ENCODE measurements at regions not wholly inside any gene's neighbourhood (a gene's known extent, or its start where the extent isn't known, plus 50 kb on each side); places are given as distances from the start of the nearest gene placed in this dataset.

GRCh38 chr4:3854661-3855060 lies 88.5 kb downstream of the ADRA2C start:
- no peak overlapping the region for H3K4me3 ChIP-seq (ENCODE audit: low read depth, low read length)
- no peak for TF ChIP-seq CTCF (IDR thresholded peaks at IDR 0.05; ENCODE audit: low read depth, low read length, missing control alignments)
- no peak for DNase-seq (ENCODE audit: low read depth)

- DNase-seq (ENCODE audit: low read depth): no peak
- TF ChIP-seq CTCF (IDR thresholded peaks at IDR 0.05; ENCODE audit: low read depth, low read length, missing control alignments): no peak
- no peak overlapping the region for H3K4me3 ChIP-seq (ENCODE audit: low read depth, low read length)
Observed at GRCh38 chr4:3855646-3856045, 89.5 kb downstream of the ADRA2C start.

- no peak for DNase-seq (ENCODE audit: low read depth)
- no peak for TF ChIP-seq CTCF (IDR thresholded peaks at IDR 0.05; ENCODE audit: low read depth, low read length, missing control alignments)
- H3K4me3 ChIP-seq (ENCODE audit: low read depth, low read length): no peak overlapping the region
Observed at GRCh38 chr4:3856604-3857204, 90.5 kb downstream of the ADRA2C start.

GRCh38 chr4:3857269-3857926 lies 91.2 kb downstream of the ADRA2C start:
- TF ChIP-seq CTCF (IDR thresholded peaks at IDR 0.05; ENCODE audit: low read depth, low read length, missing control alignments): no peak
- no peak overlapping the region for H3K4me3 ChIP-seq (ENCODE audit: low read depth, low read length)
- no peak for DNase-seq (ENCODE audit: low read depth)

GRCh38 chr4:3858046-3858730 lies 92.0 kb downstream of the ADRA2C start:
- no peak for DNase-seq (ENCODE audit: low read depth)
- no peak for TF ChIP-seq CTCF (IDR thresholded peaks at IDR 0.05; ENCODE audit: low read depth, low read length, missing control alignments)
- H3K4me3 ChIP-seq (ENCODE audit: low read depth, low read length): no peak overlapping the region

- DNase-seq (ENCODE audit: low read depth): no peak
- TF ChIP-seq CTCF (IDR thresholded peaks at IDR 0.05; ENCODE audit: low read depth, low read length, missing control alignments): no peak
- no peak overlapping the region for H3K4me3 ChIP-seq (ENCODE audit: low read depth, low read length)
Observed at GRCh38 chr4:3858765-3859388, 92.7 kb downstream of the ADRA2C start.
